Kidney epithelial cell (primary cell): ENCODE measurements at regions not wholly inside any gene's neighbourhood (a gene's known extent, or its start where the extent isn't known, plus 50 kb on each side); places are given as distances from the start of the nearest gene placed in this dataset.
"Not testable (repeated sequence)": the region's sequence is repeated elsewhere in the genome, so short reads cannot be mapped to it uniquely, and the experiment has no call there.

ENCODE experiments used
- DNase-seq: peaks from one replicate; pipeline ENCODE4 v3.0.0-alpha.2; 2010; ENCODE audit warnings: low read depth
- H3K27me3 ChIP-seq: 2 replicates; pipeline ENCODE4 v1.6.0; 2011; ENCODE audit warnings: low read length; ENCODE audit not compliant: control insufficient read depth, insufficient read depth
- H3K36me3 ChIP-seq: 2 replicates; pipeline ENCODE4 v1.5.1; 2011; ENCODE audit warnings: low read length; ENCODE audit not compliant: control insufficient read depth, insufficient read depth
- H3K4me3 ChIP-seq: 2 replicates; pipeline ENCODE4 v1.5.1; 2011; ENCODE audit warnings: low read depth, mild to moderate bottlenecking, control low read depth, low read length
- TF ChIP-seq, protein P1 (sequence below): IDR thresholded peaks from 2 replicates; pipeline ENCODE4 v1.5.1; 2011; ENCODE audit warnings: mild to moderate bottlenecking, moderate library complexity, low read length, control low read depth, inconsistent platforms; ENCODE audit not compliant: insufficient read depth, poor library complexity, severe bottlenecking

DNA sequence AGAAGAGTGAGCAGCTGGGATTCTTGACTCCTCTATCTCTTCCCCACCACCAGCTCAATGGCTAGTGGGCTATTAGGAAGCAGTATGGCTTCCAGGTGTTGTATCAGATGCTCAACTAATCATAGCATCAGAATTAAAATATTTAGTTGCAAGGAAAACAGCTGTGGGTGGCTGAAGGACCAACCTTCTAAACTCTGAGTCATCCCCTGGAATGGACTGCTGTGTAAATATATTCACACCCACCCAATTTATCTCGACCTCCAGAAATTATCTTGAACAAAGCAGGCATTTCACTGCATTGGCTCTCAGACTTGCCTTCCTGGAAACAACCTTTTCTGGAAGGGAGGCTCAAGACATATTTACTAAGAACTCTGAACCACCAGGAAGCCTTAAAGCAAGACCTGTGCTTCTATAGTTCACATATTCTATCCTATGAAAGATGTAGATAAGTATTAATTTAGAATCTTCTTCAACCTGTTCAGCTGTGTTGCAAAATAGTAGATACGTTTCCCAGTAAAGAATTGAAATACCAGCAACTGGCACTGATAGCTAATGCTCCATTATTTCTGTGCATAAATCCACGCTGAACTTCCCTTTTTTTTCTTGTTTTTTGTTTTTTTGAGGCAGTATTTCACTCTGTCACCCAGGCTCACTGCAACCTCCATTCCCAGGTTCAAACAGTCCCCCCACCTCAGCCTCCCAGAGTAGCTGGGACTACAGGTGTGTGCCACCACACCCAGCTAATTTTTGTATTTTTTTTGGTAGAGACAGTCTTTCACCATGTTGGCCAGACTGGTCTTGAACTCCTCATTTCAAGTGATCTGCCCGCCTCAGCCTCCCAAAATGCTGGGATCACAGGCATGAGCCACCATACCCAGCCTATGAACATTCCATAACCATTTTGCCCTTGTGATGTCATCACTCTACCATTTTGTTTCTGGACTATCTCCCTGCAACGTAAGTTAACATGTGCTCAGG, 56.9 kb upstream of the CD2AP start:
- Histone ChIP-seq H3K36me3 (no peaks in the 10 kb centered on the region), H3K4me3 (no peak overlapping the region), H3K27me3 (no peaks in the 10 kb centered on the region)
- peak; percentile 49 for DNase-seq
- TF ChIP-seq, protein P1, sequence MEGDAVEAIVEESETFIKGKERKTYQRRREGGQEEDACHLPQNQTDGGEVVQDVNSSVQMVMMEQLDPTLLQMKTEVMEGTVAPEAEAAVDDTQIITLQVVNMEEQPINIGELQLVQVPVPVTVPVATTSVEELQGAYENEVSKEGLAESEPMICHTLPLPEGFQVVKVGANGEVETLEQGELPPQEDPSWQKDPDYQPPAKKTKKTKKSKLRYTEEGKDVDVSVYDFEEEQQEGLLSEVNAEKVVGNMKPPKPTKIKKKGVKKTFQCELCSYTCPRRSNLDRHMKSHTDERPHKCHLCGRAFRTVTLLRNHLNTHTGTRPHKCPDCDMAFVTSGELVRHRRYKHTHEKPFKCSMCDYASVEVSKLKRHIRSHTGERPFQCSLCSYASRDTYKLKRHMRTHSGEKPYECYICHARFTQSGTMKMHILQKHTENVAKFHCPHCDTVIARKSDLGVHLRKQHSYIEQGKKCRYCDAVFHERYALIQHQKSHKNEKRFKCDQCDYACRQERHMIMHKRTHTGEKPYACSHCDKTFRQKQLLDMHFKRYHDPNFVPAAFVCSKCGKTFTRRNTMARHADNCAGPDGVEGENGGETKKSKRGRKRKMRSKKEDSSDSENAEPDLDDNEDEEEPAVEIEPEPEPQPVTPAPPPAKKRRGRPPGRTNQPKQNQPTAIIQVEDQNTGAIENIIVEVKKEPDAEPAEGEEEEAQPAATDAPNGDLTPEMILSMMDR, result no peak

DNA sequence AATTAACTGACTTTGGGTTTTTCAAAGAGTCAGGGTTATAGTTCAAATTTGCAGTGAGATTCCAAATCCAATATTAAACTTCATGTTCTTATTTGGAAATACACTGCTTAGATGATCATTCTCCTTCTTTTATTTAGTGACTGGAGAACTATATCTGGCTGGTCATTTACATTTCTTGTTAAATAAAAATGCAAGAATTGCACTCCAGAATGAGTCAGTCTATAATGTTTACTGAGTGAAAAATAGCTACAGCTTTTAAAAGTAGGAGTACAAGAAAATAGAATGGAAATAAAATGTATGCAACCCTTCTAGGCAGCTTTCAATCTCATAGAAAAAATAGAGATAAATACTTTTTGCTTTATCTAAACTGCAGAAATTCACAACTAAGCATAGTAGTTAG, 54.5 kb upstream of the CD2AP start:
- Histone ChIP-seq H3K27me3 (no peaks in the 10 kb centered on the region), H3K4me3 (no peak overlapping the region), H3K36me3 (no peaks in the 10 kb centered on the region)
- TF ChIP-seq, protein P1, result no peak
- no peak for DNase-seq

DNA sequence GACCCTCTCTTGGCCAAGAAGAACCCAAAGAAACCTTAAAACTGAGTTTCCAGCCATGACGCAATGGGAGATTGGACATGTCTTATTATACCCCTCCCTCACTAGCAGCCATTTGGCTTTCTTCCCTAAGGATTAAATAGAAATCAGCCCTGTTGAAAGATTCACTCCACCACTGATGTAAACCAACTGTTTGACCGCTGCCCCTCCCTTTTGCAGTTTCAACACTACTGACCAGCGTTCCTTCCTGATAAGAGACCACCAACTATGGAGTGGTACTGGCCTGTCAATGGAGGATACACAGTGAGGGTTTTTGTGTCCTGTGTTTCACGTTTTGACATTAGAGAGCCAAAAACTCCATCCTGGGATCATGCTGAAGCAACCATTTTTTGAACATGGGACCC, 53.2 kb upstream of the CD2AP start:
- H3K4me3 ChIP-seq, result no peak overlapping the region
- no peaks in the 10 kb centered on the region for H3K36me3 ChIP-seq
- TF ChIP-seq, protein P1, result no peak
- no peaks in the 10 kb centered on the region for H3K27me3 ChIP-seq
- DNase-seq, result no peak

DNA sequence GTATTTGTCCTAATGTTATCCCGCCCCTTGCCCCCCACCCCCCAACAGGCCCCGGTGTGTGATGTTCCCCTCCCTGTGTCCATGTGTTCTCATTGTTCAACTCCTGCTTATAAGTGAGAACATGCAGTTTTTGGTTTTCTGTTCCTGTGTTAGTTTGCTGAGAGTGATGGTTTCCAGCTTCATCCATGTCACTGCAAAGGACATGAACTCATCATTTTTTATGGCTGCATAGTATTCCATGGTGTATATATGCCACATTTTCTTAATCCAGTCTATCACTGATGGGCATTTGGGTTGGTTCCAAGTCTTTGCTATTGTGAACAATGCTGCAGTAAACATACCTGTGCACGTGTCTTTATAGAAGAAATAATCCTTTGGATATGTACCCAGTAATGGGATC, 51.9 kb upstream of the CD2AP start:
- not testable (repeated sequence) for H3K4me3 ChIP-seq, H3K27me3 ChIP-seq, DNase-seq, H3K36me3 ChIP-seq

DNA sequence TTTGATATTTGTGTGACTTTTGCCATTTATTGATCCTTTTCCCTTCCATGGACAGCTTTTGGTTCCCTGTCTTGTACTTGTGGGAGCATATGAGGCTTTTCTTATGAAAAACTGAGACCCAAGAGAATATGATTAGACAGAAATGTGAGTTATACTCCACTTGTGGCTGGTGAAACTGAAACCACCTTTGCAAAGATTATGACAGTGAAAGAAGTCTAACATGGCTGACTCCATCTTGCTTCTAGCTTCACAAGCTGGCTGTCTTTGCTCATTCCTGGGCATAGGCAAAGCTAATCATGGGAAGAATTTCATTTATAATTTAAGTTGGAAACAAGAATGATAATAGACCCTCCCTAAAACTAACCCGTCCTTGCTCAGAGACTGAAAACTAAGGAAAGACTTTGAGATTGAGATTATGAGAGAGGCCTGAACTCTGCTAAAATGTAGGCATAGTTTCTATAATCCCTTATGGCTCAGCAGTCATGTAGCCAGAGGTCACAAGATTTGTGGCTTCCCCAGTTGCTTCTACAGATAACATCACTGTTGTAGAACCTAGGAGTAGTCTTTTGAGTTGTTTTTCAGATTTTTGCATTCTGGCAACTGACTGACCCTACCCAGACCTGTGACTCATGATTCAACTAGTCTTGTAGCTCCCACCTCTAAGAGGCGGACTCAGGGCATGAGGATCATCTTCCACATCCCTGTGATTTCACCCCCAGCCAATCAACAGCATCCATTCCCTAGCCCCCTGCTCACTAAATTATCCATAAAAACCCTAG, 50.9 kb upstream of the CD2AP start:
- no peaks in the 10 kb centered on the region for H3K36me3 ChIP-seq

DNA sequence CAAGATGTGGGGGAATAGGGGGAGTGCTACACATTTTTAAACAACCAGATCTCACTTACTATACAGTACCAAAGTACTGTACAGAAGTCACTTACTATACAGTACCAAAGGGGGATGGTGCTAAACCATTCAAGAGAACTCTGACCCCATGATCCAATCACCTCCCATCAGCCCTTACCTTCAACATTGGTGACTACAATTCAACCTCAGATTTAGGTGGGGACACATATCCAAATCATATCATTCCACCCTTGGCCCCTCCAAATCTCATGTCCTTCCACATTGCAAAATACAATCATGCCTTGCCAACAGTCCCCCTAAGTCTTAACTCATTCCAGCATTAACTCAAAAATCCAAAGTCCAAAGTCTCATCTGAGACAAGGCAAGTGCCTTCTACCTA, 49.9 kb upstream of the CD2AP start:
- DNase-seq, result no peak
- H3K36me3 ChIP-seq, result no peaks in the 10 kb centered on the region
- TF ChIP-seq, protein P1, result no peak
- H3K4me3 ChIP-seq, result no peak overlapping the region
- H3K27me3 ChIP-seq, result no peaks in the 10 kb centered on the region

More for the DNA sequence above, 50.9 kb upstream of the CD2AP start:
- DNase-seq, result no peak
- H3K27me3 ChIP-seq, result no peaks in the 10 kb centered on the region
- H3K4me3 ChIP-seq, result no peak overlapping the region
- TF ChIP-seq, protein P1, result no peak
